ENCODE measurements at regions not wholly inside any gene's neighbourhood (a gene's known extent, or its start where the extent isn't known, plus 50 kb on each side); places are given as distances from the start of the nearest gene placed in this dataset.
"Not testable (repeated sequence)": the region's sequence is repeated elsewhere in the genome, so short reads cannot be mapped to it uniquely, and the experiment has no call there.

GRCh38 chr1:220412382-220412781 is 115.6 kb upstream of the MARK1 start:
- DNase-seq (ENCODE audit: low spot score): not testable (repeated sequence)

DNA sequence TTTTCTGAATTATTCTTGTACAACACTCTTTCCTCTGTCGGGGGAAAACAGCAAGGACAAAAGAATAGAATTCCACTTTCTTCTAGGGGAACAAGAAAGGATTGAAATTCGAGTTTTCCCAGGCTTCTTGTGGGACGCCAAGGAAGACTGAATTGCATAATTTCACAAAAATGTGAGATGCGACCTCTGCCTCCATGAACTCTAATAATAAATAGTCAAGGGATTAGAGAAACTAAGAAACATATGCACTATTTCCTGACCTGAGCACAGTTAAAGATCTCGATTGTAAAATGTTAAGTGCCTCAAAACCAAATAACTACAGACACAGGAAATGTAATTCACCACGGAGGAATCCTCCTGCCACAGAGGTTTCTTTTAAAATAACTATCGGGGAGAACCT is 117.3 kb upstream of the MARK1 start:
- DNase-seq (ENCODE audit: low spot score): no peak

DNA sequence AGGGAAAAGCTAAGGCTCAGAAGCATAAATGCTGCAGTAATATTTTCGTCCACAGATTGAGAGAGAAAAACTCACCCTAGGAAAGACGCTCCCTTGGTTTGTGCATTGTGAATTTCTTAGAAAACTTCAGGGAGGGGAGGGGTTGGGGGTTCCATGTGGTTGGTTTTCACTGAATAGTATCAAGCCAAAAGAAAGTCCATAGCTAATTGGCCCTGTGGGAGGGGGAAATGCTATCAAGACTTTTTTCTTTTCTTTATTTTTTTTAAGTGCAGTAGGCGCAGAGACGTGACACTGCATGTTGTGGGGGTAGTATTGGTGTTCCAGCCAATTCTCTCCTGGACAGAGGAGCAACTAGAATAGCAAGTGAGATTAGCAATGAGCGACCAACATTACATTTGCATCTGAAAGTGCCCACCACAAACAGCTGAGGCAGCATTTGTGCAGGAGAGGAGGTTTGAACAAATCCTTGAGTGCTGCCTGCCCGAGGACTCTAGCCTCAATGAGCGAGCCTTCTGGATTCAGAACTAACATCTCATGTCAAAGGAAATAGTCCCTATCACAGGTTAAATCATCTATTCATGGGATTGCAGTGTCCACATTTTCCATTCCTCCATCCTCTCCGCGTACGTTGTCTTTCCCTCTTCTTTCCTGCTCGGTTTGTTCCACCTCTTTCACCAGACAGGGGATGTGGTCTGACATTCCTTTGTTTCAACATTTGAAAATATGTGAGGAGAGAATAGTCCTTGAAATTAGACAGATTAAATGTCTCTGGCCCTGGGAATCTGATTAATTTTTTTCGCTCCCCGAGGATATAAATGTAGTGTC is 118.0 kb upstream of the MARK1 start:
- DNase-seq (ENCODE audit: low spot score): no peak

- no peak for DNase-seq (ENCODE audit: low spot score)
Measured at GRCh38 chr1:220407191-220407590, 120.7 kb upstream of the MARK1 start.

DNA sequence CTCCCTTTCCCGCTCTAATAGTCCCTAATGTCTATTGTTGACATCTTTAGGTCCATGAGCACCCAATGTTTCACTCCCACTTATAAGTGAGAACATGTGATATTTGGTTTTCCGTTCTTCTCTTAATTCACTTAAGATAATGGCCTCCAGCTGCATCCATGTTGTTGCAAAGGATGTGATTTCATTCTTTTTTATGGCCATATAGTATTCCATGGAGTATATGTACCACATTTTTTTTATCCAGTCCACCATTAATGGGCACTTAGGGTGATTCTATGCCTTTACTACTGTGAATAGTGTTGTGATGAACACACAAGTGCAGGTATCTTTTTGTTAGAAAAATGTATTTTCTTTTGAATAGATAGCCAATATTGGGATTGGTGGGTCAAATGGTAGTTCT is 126.0 kb upstream of the RAB3GAP2 start:
- DNase-seq (ENCODE audit: low spot score): no peak

DNA sequence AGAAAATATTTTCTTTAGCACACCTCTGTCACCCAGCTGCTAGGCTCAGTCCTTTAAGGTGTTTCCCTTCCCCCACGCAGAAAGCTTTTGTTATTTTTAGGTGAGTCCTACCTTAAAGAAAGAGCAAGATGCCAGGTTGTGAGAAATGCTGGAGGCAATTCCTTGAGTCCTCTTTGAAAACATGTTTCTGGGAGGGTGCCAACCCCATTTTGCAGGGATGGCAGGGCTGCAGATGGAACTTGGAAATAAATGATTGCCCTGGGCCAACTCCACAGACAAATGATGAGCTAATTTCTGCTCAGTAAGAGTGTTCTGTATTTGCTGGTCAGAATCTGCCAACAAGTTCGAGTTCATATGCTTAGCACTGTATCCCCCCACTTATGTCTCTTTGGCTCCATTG is 119.2 kb upstream of the RAB3GAP2 start:
- no peak for DNase-seq (ENCODE audit: low spot score)

- DNase-seq (ENCODE audit: low spot score): no peak
Measured at GRCh38 chr1:220389634-220390033, 117.4 kb upstream of the RAB3GAP2 start.

DNA sequence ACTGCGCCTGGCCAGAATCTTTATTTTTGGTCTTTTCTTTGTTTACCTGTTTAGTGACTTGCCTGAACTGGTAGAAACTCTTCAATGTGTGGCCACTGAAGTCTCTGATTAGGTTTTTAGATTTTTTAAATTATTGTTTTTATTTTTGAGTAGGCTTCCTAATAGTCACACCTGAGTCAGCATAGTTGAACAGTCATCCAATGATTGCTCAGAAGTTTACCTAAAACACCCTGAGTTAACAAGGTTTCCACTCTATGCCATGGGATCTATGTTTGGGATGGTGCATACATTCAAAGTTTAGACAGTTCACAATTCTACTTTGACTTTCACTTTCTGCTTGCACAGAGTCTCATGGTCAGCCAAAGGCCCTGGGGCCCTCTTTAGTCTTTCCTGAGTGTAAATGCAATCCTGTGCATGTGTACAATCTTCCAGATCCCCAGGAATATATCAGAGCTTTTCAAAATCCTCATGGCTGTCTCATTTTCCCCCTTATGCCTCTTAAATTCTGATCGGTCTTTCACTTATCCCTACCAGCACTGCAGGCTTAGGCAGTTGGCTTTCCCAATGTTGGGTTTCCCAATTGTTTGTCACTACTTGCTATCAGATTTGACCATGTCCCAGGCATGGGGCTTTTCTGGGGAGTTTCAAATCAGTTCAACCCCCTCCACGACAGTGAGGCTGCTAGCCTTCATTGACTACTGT is 114.4 kb upstream of the RAB3GAP2 start:
- no peak for DNase-seq (ENCODE audit: low spot score)

GRCh38 chr1:220385158-220385557 is 112.9 kb upstream of the RAB3GAP2 start:
- no peak for DNase-seq (ENCODE audit: low spot score)

- DNase-seq (ENCODE audit: low spot score): no peak
Measured at GRCh38 chr1:220382994-220383393, 110.7 kb upstream of the RAB3GAP2 start.

- DNase-seq (ENCODE audit: low spot score): no peak
Measured at GRCh38 chr1:220380885-220381284, 108.6 kb upstream of the RAB3GAP2 start.

GRCh38 chr1:220378571-220379302 is 106.5 kb upstream of the RAB3GAP2 start:
- DNase-seq (ENCODE audit: low spot score): no peak

GRCh38 chr1:220375715-220376114 is 103.5 kb upstream of the RAB3GAP2 start:
- DNase-seq (ENCODE audit: low spot score): no peak

DNA sequence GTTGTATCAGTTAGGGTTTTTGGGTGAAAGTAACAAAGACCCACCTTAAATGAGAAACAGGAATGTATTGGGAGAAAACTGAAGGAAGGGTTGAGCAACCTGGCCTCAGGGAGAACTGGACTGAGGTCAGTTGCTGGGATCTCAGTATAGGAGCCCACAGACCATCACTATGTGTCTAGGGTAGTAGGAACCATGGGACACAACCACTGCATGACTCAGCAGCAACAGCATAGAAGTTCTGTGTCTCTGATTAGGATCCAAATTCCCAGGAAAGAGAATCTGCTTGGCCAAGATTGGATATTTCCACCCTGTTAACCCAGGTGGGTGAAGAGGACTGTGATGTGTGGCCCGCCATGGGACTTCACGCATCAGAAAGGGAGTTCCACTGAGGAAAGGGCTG is 102.2 kb upstream of the RAB3GAP2 start:
- no peak for DNase-seq (ENCODE audit: low spot score)

GRCh38 chr1:220372451-220372850 is 100.2 kb upstream of the RAB3GAP2 start:
- DNase-seq (ENCODE audit: low spot score): no peak

DNA sequence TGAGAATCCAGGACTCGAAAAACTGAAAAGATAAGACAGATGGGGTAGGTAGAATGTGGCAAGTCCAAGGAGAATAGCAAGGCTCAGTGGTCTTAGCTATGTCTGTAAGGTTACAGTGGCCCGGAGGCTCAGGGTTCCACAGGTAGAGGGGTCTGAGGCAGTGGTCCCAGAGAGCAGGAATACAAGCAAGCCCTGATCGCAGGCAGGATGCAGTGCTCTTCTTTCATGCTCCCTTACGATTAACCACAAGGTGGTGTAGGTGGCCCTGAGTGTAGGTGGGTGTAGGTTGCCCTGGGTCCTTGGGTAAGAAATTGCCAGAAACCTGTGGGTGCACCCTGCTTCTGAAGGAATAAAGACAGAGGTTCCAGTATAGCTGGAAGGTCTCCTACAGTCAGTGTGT is 99.1 kb upstream of the RAB3GAP2 start:
- no peak for DNase-seq (ENCODE audit: low spot score)

GRCh38 chr1:220370041-220370700 is 97.9 kb upstream of the RAB3GAP2 start:
- no peak for DNase-seq (ENCODE audit: low spot score)

GRCh38 chr1:220369511-220369910 is 97.3 kb upstream of the RAB3GAP2 start:
- DNase-seq (ENCODE audit: low spot score): no peak

- no peak for DNase-seq (ENCODE audit: low spot score)
Measured at GRCh38 chr1:220368352-220369265, 96.4 kb upstream of the RAB3GAP2 start.

GRCh38 chr1:220367833-220368232 is 95.6 kb upstream of the RAB3GAP2 start:
- DNase-seq (ENCODE audit: low spot score): no peak

GRCh38 chr1:220366269-220366668 is 94.0 kb upstream of the RAB3GAP2 start:
- DNase-seq (ENCODE audit: low spot score): no peak

Data from mucosa of gallbladder (tissue), 1 donor.